Right renal cortex interstitium (tissue), 3 donors: ENCODE measurements at regions not wholly inside any gene's neighbourhood (a gene's known extent, or its start where the extent isn't known, plus 50 kb on each side); places are given as distances from the start of the nearest gene placed in this dataset.

Experiments
- DNase-seq, 3 donors: peaks; one replicate each; pipeline ENCODE4 v3.0.0-alpha.2; 2013; ENCODE audit warnings: low read depth in 3 of 3, low spot score in 2 of 3

DNA sequence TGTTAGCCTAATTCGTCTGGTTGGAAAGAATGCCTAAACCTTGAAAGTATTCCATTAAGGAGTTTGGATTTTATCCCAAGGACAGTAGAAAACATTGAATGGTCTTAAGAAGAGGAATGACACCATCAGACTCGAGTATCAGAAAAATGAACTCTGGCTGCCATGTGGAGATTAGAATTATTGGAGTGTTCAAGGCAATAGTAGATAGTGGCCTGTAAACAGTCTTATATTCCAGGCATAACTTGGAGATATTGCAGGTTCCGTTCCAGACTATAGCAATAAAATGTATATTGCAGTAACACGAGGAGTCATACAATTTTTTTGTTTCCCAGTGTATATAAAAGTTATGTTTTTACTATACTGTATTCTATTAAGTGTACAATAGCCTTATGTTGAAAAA, 130.9 kb downstream of the GDAP2 start:
- no peak for DNase-seq

GRCh38 chr1:117802531-117803257, 126.7 kb downstream of the GDAP2 start:
- no peak for DNase-seq

DNA sequence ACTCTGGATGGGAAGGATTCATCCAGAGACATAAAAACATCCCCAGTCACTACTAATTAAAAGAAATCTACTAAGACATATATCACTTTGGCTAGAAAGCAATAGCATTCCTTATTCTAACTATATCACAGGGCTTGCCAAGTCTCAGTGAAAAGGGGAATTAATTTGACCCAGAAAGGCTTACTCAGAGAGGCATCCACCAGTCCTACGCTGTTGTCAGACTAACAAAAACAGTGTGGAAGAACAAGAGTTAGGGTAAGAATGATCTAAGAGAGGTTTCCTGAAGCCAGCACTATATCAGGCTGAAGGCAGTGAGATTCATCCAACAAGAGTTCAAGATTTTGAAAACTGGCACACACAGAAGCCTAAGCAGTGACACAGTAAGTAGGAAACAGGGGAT, 126.1 kb downstream of the GDAP2 start:
- no peak for DNase-seq

GRCh38 chr1:117809764-117810163, 119.7 kb downstream of the GDAP2 start:
- DNase-seq, result no peak

DNA sequence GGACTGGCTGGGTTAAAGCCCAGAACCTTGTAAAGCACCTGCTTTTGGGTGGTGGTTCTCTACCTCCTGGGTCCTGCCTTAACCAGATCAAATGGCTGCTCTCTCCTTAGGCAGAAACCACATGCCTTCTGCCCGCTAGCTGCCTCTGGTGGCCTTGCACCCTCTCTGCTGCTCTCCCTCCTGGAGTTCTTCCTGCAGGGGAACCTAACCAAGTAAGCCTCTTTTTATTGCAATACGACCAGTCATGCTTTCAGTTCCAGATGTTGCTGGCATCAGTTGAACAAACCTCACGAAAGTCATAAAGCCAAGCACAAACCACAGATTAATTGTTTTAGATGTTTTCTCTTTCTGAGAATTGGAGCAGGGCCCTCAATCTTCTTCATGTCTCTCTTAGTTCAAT, 118.9 kb downstream of the GDAP2 start:
- no peak for DNase-seq

- DNase-seq, result no peak
These were observed 116.4 kb downstream of the GDAP2 start for GRCh38 chr1:117812869-117813511.
